Endodermal cell (in vitro differentiated cells): ENCODE measurements at regions not wholly inside any gene's neighbourhood (a gene's known extent, or its start where the extent isn't known, plus 50 kb on each side); places are given as distances from the start of the nearest gene placed in this dataset.

ENCODE experiments used
- DNase-seq: peaks from one replicate; pipeline ENCODE4 v3.0.0-alpha.2; 2017
- H3K27ac ChIP-seq: 2 replicates; pipeline ENCODE4 v1.5.1; 2013; ENCODE audit warnings: mild to moderate bottlenecking, low read depth, low read length, moderate library complexity
- H3K27me3 ChIP-seq: 2 replicates; pipeline ENCODE4 v1.6.1; 2013; ENCODE audit warnings: mild to moderate bottlenecking, low read length, moderate library complexity; ENCODE audit not compliant: insufficient read depth, control insufficient read depth, poor library complexity, severe bottlenecking
- H3K36me3 ChIP-seq: 2 replicates; pipeline ENCODE4 v1.7.0; 2013; ENCODE audit warnings: mild to moderate bottlenecking, low read length, moderate library complexity; ENCODE audit not compliant: control insufficient read depth, insufficient read depth
- H3K4me1 ChIP-seq: one replicate; pipeline ENCODE4 v1.7.0; 2013; ENCODE audit warnings: low read length; ENCODE audit not compliant: control insufficient read depth, insufficient read depth
- H3K4me3 ChIP-seq: 2 replicates; pipeline ENCODE4 v1.5.1; 2013; ENCODE audit warnings: mild to moderate bottlenecking, low read length, moderate library complexity
- H3K9ac ChIP-seq: 2 replicates; pipeline ENCODE4 v1.6.1; 2013; ENCODE audit warnings: mild to moderate bottlenecking, low read length, moderate library complexity; ENCODE audit not compliant: poor library complexity, severe bottlenecking; ENCODE audit errors: extremely low read depth
- H3K9me3 ChIP-seq: 2 replicates; pipeline ENCODE4 v1.6.1; 2013; ENCODE audit warnings: mild to moderate bottlenecking, low read length, moderate library complexity; ENCODE audit not compliant: control insufficient read depth
- H3K27ac Mint-ChIP-seq: 2 replicates; pipeline ENCODE4 v1.8.0; 2020; ENCODE audit warnings: mixed read lengths
- H3K27me3 Mint-ChIP-seq: 2 replicates; pipeline ENCODE4 v1.8.0; 2021; ENCODE audit warnings: mild to moderate bottlenecking, mixed read lengths; ENCODE audit not compliant: insufficient read depth
- H3K36me3 Mint-ChIP-seq: 2 replicates; pipeline ENCODE4 v1.8.0; 2020; ENCODE audit warnings: low read depth, mixed read lengths
- H3K4me1 Mint-ChIP-seq: 2 replicates; pipeline ENCODE4 v1.8.0; 2020; ENCODE audit warnings: mixed read lengths
- H3K4me3 Mint-ChIP-seq: 2 replicates; pipeline ENCODE4 v1.8.0; 2020; ENCODE audit warnings: mild to moderate bottlenecking, moderate library complexity, mixed read lengths
- H3K9me3 Mint-ChIP-seq: 2 replicates; pipeline ENCODE4 v1.8.0; 2020; ENCODE audit warnings: mild to moderate bottlenecking, mixed read lengths
- CTCF ChIP-seq: fragments of 200-600 bp; sonication (generic); conservative IDR thresholded peaks from 2 replicates; pipeline ENCODE4 v1.5.0; 2021; ENCODE audit warnings: antibody characterized with exemption, mild to moderate bottlenecking
- WGBS, 2 experiments: methylation state at CpG; one replicate each; pipeline versions ENCODE4 v1.1.5 to v1.1.7; 2013; ENCODE audit warnings: missing lambda C conversion rate in 2 of 2, mixed read lengths in 1 of 2; ENCODE audit not compliant: insufficient coverage in 1 of 2, insufficient read length in 1 of 2; 5-methylcytosine and 5-hydroxymethylcytosine counted together

- no peak overlapping the region for H3K9ac ChIP-seq
- H3K27me3 ChIP-seq, result no peaks in the 10 kb centered on the region
- no peaks in the 10 kb centered on the region for H3K4me1 ChIP-seq
- DNase-seq, result no peak
- Mint-ChIP-seq H3K36me3 (no peaks in the 10 kb centered on the region), H3K27ac (no peak overlapping the region), H3K27me3 (no peaks in the 10 kb centered on the region), H3K4me1 (no peaks in the 10 kb centered on the region), H3K9me3 (peaks cover 40% of the 10 kb centered on the region), H3K4me3 (no peak overlapping the region)
- no peaks in the 10 kb centered on the region for H3K36me3 ChIP-seq
- H3K4me3 ChIP-seq, result no peak overlapping the region
- no peak for TF ChIP-seq CTCF
- 93 to 95% methylated on average over 11 of the region's 11 CpGs for WGBS, 2 experiments
- no peak overlapping the region for H3K27ac ChIP-seq
- H3K9me3 ChIP-seq, result peaks cover 17% of the 10 kb centered on the region
Measured at GRCh38 chr13:33691980-33692379, 126.0 kb upstream of the RFC3 start.

- no peak for DNase-seq
- H3K27ac Mint-ChIP-seq, result no peak overlapping the region
Measured at GRCh38 chr13:33692531-33692930, 125.4 kb upstream of the RFC3 start.

DNA sequence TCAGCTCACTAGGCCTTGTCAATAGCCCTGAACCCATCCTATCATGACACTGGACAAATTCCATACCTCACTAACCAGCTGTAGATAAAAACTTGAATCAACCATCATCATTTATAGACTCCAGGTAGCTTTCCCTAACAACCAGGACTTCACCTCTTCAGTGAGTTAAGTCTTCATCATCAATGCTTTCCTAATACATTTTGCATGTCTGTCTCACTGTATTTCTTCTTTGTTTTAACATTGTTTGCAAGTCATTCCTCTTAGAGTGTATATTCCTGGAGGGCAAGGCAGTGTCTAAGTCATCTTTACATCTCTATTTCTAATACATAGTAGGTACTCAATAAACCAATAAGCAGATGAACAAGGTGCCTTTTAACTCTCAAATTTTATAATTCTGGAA is 123.4 kb upstream of the RFC3 start:
- H3K27me3 Mint-ChIP-seq, result no peaks in the 10 kb centered on the region
- H3K36me3 Mint-ChIP-seq, result no peaks in the 10 kb centered on the region
- no peaks in the 10 kb centered on the region for H3K36me3 ChIP-seq
- no peaks in the 10 kb centered on the region for H3K27me3 ChIP-seq
- no peak overlapping the region for H3K4me3 Mint-ChIP-seq
- H3K9me3 ChIP-seq, result peaks cover 7% of the 10 kb centered on the region
- H3K9me3 Mint-ChIP-seq, result peaks cover 18% of the 10 kb centered on the region
- H3K27ac Mint-ChIP-seq, result no peak overlapping the region
- H3K27ac ChIP-seq, result no peak overlapping the region
- H3K4me1 ChIP-seq, result no peaks in the 10 kb centered on the region
- no peaks in the 10 kb centered on the region for H3K4me1 Mint-ChIP-seq
- no peak for DNase-seq
- TF ChIP-seq CTCF, result no peak
- no peak overlapping the region for H3K4me3 ChIP-seq
- H3K9ac ChIP-seq, result no peak overlapping the region

More at GRCh38 chr13:33692531-33692930, 125.4 kb upstream of the RFC3 start:
- Histone ChIP-seq H3K27me3 (no peaks in the 10 kb centered on the region), H3K27ac (no peak overlapping the region), H3K9ac (no peak overlapping the region), H3K4me3 (no peak overlapping the region), H3K36me3 (no peaks in the 10 kb centered on the region), H3K9me3 (peaks cover 17% of the 10 kb centered on the region), H3K4me1 (no peaks in the 10 kb centered on the region)
- no peak overlapping the region for H3K4me3 Mint-ChIP-seq
- H3K36me3 Mint-ChIP-seq, result no peaks in the 10 kb centered on the region
- WGBS, 2 experiments, result 93% methylated on average over 2 of the region's 2 CpGs; no CpG with 5 or more reads in 1 of the 2 experiments
- H3K4me1 Mint-ChIP-seq, result no peaks in the 10 kb centered on the region
- no peaks in the 10 kb centered on the region for H3K27me3 Mint-ChIP-seq
- peaks cover 38% of the 10 kb centered on the region for H3K9me3 Mint-ChIP-seq
- no peak for TF ChIP-seq CTCF
